Liver (tissue), 8 donors: ENCODE measurements at regions not wholly inside any gene's neighbourhood (a gene's known extent, or its start where the extent isn't known, plus 50 kb on each side); places are given as distances from the start of the nearest gene placed in this dataset.
A peak's percentile ranks its signal among the peaks of the same experiment; 100 is the strongest.

Experiments used
- DNase-seq: peaks from one replicate; pipeline ENCODE4 v3.0.0-alpha.2; 2017; ENCODE audit warnings: low spot score
- H3K27ac ChIP-seq, 2 donors: one replicate each; pipeline ENCODE4 v1.7.0; 2013; ENCODE audit warnings: inconsistent platforms in 2 of 2, low read length in 2 of 2, control low read depth in 1 of 2, low read depth in 1 of 2, mild to moderate bottlenecking in 1 of 2
- H3K27me3 ChIP-seq, 4 donors: one replicate each; pipeline versions ENCODE4 v1.6.1 to v1.7.0; 2013; ENCODE audit warnings: low read length in 3 of 4, inconsistent platforms in 1 of 4, mild to moderate bottlenecking in 1 of 4, moderate library complexity in 1 of 4; ENCODE audit not compliant: control insufficient read depth in 4 of 4, insufficient read depth in 4 of 4
- H3K36me3 ChIP-seq, 4 donors: one replicate each; pipeline versions ENCODE4 v1.6.1 to v1.7.0; 2013; ENCODE audit warnings: low read length in 3 of 4, mild to moderate bottlenecking in 3 of 4, low read depth in 1 of 4, moderate library complexity in 1 of 4; ENCODE audit not compliant: control insufficient read depth in 4 of 4, insufficient read depth in 3 of 4
- H3K4me1 ChIP-seq, 4 donors: one replicate each; pipeline versions ENCODE4 v1.6.1 to v1.7.0; 2013; ENCODE audit warnings: low read length in 3 of 4, mild to moderate bottlenecking in 3 of 4, moderate library complexity in 1 of 4; ENCODE audit not compliant: control insufficient read depth in 4 of 4, insufficient read depth in 4 of 4
- H3K4me3 ChIP-seq, 3 donors: one replicate each; pipeline versions ENCODE4 v1.6.1 to v1.7.0; 2013; ENCODE audit warnings: low read length in 3 of 3, control low read depth in 1 of 3, low read depth in 1 of 3, mild to moderate bottlenecking in 1 of 3
- H3K9ac ChIP-seq, 2 donors: one replicate each; pipeline ENCODE4 v1.7.0; 2013; ENCODE audit warnings: low read length in 2 of 2, mild to moderate bottlenecking in 2 of 2, moderate library complexity in 2 of 2, control low read depth in 1 of 2, low read depth in 1 of 2
- H3K9me3 ChIP-seq, 4 donors: one replicate each; pipeline versions ENCODE4 v1.6.1 to v1.7.0; 2013; ENCODE audit warnings: low read length in 3 of 4; ENCODE audit not compliant: control insufficient read depth in 4 of 4
- EGR1 ChIP-seq, 2 donors: IDR thresholded peaks; 2 replicates each; pipeline ENCODE4 v1.6.1; 2016 to 2018; ENCODE audit warnings: antibody characterized with exemption in 2 of 2, low read depth in 2 of 2
- FOXA1 ChIP-seq: IDR thresholded peaks from 2 replicates; pipeline ENCODE4 v1.6.1; 2016; ENCODE audit warnings: antibody characterized with exemption
- FOXA2 ChIP-seq: IDR thresholded peaks from 2 replicates; pipeline ENCODE4 v1.6.1; 2016; ENCODE audit warnings: antibody characterized with exemption
- GABPA ChIP-seq, 2 donors: IDR thresholded peaks in 1 of 2; conservative IDR thresholded peaks in 1 of 2; 2 replicates each; pipeline ENCODE4 v1.6.1; 2016; ENCODE audit warnings: antibody characterized with exemption in 2 of 2, mild to moderate bottlenecking in 1 of 2, moderate library complexity in 1 of 2
- HNF4G ChIP-seq: IDR thresholded peaks from 2 replicates; pipeline ENCODE4 v1.6.1; 2016; ENCODE audit warnings: antibody characterized with exemption
- NR2F2 ChIP-seq: IDR thresholded peaks from 2 replicates; pipeline ENCODE4 v1.6.1; 2016; ENCODE audit warnings: antibody characterized with exemption
- RAD21 ChIP-seq, 2 donors: IDR thresholded peaks; 2 replicates each; pipeline ENCODE4 v1.6.1; 2016; ENCODE audit warnings: antibody characterized with exemption in 2 of 2, mild to moderate bottlenecking in 2 of 2
- RXRA ChIP-seq, 2 donors: IDR thresholded peaks; 2 replicates each; pipeline ENCODE4 v1.6.1; 2017 to 2018; ENCODE audit warnings: antibody characterized with exemption in 2 of 2, mild to moderate bottlenecking in 1 of 2
- SP1 ChIP-seq: IDR thresholded peaks from 2 replicates; pipeline ENCODE4 v1.6.1; 2018; ENCODE audit warnings: antibody characterized with exemption, mild to moderate bottlenecking
- TAF1 ChIP-seq: conservative IDR thresholded peaks from 2 replicates; pipeline ENCODE4 v1.6.1; 2016; ENCODE audit warnings: antibody characterized with exemption, mild to moderate bottlenecking
- YY1 ChIP-seq: IDR thresholded peaks from 2 replicates; pipeline ENCODE4 v1.6.1; 2016; ENCODE audit warnings: antibody characterized with exemption, mild to moderate bottlenecking
- WGBS: extraction: QIAGEN DNeasy Blood & Tissue Kit; methylation state at CpG from one replicate; pipeline ENCODE4 v1.1.7; 2013; 5-methylcytosine and 5-hydroxymethylcytosine counted together
- TF ChIP-seq, protein P1 (sequence below): fragments of 150-350 bp; IDR thresholded peaks from 2 replicates; pipeline ENCODE4 v1.5.1; 2017; ENCODE audit warnings: improper control_type of control experiment, low read depth, low read length; ENCODE audit not compliant: missing input control
- TF ChIP-seq, protein P2 (sequence below): IDR thresholded peaks from 2 replicates; pipeline ENCODE4 v1.6.1; 2016; ENCODE audit warnings: antibody characterized with exemption, mild to moderate bottlenecking
- donor health status: healthy.
- donor health status: healthy.
- donor health status: healthy.
- donor health status: healthy.
- donor health status: healthy.

DNA sequence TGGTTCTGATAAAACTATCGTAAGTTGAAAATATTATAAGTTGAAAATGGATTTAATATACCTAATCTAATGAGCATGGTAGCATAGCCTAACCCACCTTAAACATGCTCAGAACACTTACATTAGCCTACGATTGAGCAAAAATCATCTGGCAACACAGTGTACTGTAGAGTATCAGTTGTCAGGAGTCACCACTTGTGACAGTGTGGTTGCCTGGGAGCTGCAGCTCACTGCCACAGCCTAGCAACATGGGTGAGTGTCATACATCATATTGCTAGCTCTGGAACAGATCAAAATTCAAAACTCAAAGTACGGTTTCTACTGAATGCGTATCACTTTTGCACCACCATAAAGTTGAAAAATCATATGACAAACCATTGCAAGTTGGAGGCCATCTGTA is 203.5 kb downstream of the ATXN7L3B start:
- Histone ChIP-seq H3K4me3 (no peak overlapping the region), H3K4me1 (no peaks in the 10 kb centered on the region), H3K36me3 (no peaks in the 10 kb centered on the region), H3K9ac (no peak overlapping the region), H3K27ac (no peak overlapping the region), H3K27me3 (no peaks in the 10 kb centered on the region), H3K9me3 (no peaks in the 10 kb centered on the region)
- TF ChIP-seq, protein P1, sequence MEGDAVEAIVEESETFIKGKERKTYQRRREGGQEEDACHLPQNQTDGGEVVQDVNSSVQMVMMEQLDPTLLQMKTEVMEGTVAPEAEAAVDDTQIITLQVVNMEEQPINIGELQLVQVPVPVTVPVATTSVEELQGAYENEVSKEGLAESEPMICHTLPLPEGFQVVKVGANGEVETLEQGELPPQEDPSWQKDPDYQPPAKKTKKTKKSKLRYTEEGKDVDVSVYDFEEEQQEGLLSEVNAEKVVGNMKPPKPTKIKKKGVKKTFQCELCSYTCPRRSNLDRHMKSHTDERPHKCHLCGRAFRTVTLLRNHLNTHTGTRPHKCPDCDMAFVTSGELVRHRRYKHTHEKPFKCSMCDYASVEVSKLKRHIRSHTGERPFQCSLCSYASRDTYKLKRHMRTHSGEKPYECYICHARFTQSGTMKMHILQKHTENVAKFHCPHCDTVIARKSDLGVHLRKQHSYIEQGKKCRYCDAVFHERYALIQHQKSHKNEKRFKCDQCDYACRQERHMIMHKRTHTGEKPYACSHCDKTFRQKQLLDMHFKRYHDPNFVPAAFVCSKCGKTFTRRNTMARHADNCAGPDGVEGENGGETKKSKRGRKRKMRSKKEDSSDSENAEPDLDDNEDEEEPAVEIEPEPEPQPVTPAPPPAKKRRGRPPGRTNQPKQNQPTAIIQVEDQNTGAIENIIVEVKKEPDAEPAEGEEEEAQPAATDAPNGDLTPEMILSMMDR, result no peak
- no peak for TF ChIP-seq SP1
- no peak for TF ChIP-seq HNF4G
- no peak for TF ChIP-seq NR2F2
- TF ChIP-seq, protein P2, sequence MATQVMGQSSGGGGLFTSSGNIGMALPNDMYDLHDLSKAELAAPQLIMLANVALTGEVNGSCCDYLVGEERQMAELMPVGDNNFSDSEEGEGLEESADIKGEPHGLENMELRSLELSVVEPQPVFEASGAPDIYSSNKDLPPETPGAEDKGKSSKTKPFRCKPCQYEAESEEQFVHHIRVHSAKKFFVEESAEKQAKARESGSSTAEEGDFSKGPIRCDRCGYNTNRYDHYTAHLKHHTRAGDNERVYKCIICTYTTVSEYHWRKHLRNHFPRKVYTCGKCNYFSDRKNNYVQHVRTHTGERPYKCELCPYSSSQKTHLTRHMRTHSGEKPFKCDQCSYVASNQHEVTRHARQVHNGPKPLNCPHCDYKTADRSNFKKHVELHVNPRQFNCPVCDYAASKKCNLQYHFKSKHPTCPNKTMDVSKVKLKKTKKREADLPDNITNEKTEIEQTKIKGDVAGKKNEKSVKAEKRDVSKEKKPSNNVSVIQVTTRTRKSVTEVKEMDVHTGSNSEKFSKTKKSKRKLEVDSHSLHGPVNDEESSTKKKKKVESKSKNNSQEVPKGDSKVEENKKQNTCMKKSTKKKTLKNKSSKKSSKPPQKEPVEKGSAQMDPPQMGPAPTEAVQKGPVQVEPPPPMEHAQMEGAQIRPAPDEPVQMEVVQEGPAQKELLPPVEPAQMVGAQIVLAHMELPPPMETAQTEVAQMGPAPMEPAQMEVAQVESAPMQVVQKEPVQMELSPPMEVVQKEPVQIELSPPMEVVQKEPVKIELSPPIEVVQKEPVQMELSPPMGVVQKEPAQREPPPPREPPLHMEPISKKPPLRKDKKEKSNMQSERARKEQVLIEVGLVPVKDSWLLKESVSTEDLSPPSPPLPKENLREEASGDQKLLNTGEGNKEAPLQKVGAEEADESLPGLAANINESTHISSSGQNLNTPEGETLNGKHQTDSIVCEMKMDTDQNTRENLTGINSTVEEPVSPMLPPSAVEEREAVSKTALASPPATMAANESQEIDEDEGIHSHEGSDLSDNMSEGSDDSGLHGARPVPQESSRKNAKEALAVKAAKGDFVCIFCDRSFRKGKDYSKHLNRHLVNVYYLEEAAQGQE, result no peak
- WGBS, result 75% methylated on average over 4 of the region's 4 CpGs
- no peak for DNase-seq

DNA sequence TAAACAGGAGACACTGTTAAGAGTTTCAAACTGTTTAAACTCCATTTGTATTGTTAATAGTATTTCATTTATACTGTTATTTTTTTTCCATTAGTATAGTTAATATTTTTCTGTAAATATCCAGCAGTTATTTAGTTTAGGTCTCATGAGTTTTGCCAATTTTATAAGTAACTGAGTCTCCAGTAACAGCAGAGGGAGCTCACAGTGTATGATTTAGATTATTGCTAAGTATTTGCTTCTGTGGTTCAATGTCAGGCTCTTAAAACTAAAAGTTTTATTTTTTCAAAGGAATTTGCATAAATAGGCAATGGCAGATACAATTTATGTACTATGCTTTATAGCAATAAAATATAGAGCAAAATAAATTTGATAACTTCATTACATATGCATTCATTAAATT is 209.7 kb downstream of the ATXN7L3B start:
- H3K9ac ChIP-seq, result no peak overlapping the region
- no peak overlapping the region for H3K27ac ChIP-seq
- no peaks in the 10 kb centered on the region for H3K36me3 ChIP-seq
- H3K9me3 ChIP-seq, result no peaks in the 10 kb centered on the region
- TF ChIP-seq FOXA1 (no peak), RAD21 (IDR thresholded peaks at IDR 0.05) (peak; percentile 47 to 59)
- TF ChIP-seq, protein P1, result peak; percentile 29
- no peak for DNase-seq
- H3K4me3 ChIP-seq, result no peak overlapping the region
- H3K4me1 ChIP-seq, result no peaks in the 10 kb centered on the region
- no peaks in the 10 kb centered on the region for H3K27me3 ChIP-seq

DNA sequence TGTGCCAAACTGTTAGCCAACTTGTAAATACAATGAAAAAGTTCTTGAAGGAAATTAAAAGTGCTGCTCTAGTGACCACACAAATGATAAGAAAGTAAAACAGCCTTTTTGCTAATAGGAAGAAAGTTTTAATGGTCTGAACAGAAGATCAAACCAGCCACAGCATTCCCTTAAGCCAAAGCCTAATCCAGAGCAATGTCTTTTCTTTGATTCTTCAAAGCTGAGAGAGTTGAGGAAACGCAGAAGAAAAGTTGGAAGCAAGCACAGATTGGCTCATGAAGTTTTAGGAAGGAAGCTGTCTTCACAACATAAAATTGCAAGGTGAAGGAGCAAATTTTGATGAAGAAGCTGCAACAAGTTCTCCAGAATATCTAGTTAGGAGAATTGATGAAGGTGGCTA is 213.8 kb downstream of the ATXN7L3B start:
- no peaks in the 10 kb centered on the region for H3K27me3 ChIP-seq
- WGBS, result 67% methylated on average over 1 of the region's 1 CpG
- no peak overlapping the region for H3K9ac ChIP-seq
- no peak overlapping the region for H3K4me3 ChIP-seq
- H3K9me3 ChIP-seq, result no peaks in the 10 kb centered on the region
- no peaks in the 10 kb centered on the region for H3K4me1 ChIP-seq
- DNase-seq, result no peak
- no peaks in the 10 kb centered on the region for H3K36me3 ChIP-seq
- no peak overlapping the region for H3K27ac ChIP-seq
- TF ChIP-seq, protein P1, result no peak
- TF ChIP-seq EGR1 (IDR thresholded peaks at IDR 0.05; ENCODE audit: low read depth in 2 of 2) (no peak), FOXA1 (no peak), FOXA2 (no peak), RAD21 (IDR thresholded peaks at IDR 0.05) (no peak), HNF4G (no peak), NR2F2 (no peak), GABPA (IDR thresholded peaks at IDR 0.05 in 1 of 2, conservative IDR thresholded peaks at IDR 0.05 in 1 of 2) (no peak), TAF1 (no peak), RXRA (IDR thresholded peaks at IDR 0.05) (no peak), YY1 (no peak), SP1 (no peak)
- TF ChIP-seq, protein P2, result no peak
